CD14-positive monocyte (primary cell): ENCODE measurements at regions not wholly inside any gene's neighbourhood (a gene's known extent, or its start where the extent isn't known, plus 50 kb on each side); places are given as distances from the start of the nearest gene placed in this dataset.

Experiments used
- DNase-seq, 3 donors: peaks; one replicate each; pipeline ENCODE4 v3.0.0-alpha.2; 2011 to 2022
- H2AFZ ChIP-seq: 2 replicates; pipeline ENCODE4 v1.6.0; 2012; ENCODE audit warnings: mild to moderate bottlenecking, low read depth, low read length, inconsistent platforms; ENCODE audit not compliant: insufficient read depth, poor library complexity, severe bottlenecking
- H3K27ac ChIP-seq, 2 donors: 1 replicate in 1 of 2; 2 replicates in 1 of 2; pipeline ENCODE4 v1.5.1; 2012 to 2013; ENCODE audit warnings: low read length in 2 of 2, control low read depth in 1 of 2, inconsistent platforms in 1 of 2, low read depth in 1 of 2, mild to moderate bottlenecking in 1 of 2
- H3K27me3 ChIP-seq, 2 donors: one replicate each; pipeline versions ENCODE4 v1.6.0 to v1.6.1; 2011 to 2013; ENCODE audit warnings: low read length in 2 of 2; ENCODE audit not compliant: control insufficient read depth in 2 of 2, insufficient read depth in 2 of 2
- H3K36me3 ChIP-seq, 2 donors: replicated peaks in 1 of 2; 1 replicate in 1 of 2; 2 replicates in 1 of 2; pipeline versions ENCODE4 v1.5.1 to v1.6.1; 2012 to 2013; ENCODE audit warnings: low read length in 2 of 2, control low read depth in 1 of 2, inconsistent platforms in 1 of 2, mild to moderate bottlenecking in 1 of 2; ENCODE audit not compliant: insufficient read depth in 2 of 2, control insufficient read depth in 1 of 2
- H3K4me1 ChIP-seq, 2 donors: 1 replicate in 1 of 2; 2 replicates in 1 of 2; pipeline versions ENCODE4 v1.5.1 to v1.6.1; 2012 to 2013; ENCODE audit warnings: low read length in 2 of 2, control low read depth in 1 of 2, inconsistent platforms in 1 of 2, mild to moderate bottlenecking in 1 of 2, moderate library complexity in 1 of 2; ENCODE audit not compliant: insufficient read depth in 2 of 2, control insufficient read depth in 1 of 2
- H3K4me2 ChIP-seq: replicated peaks from 2 replicates; pipeline ENCODE3; 2012; ENCODE audit warnings: low read length, moderate library complexity, mild to moderate bottlenecking; ENCODE audit not compliant: poor library complexity, severe bottlenecking; ENCODE audit errors: extremely low read depth
- H3K4me3 ChIP-seq, 3 experiments: fragments of 200-600 bp in 1 of 3; sonication (generic) in 1 of 3; replicated peaks in 1 of 3; 1 replicate in 2 of 3; 2 replicates in 1 of 3; pipeline ENCODE4 v1.5.1; 2011 to 2013; ENCODE audit warnings: low read length in 3 of 3, mild to moderate bottlenecking in 3 of 3, control low read depth in 2 of 3, low read depth in 2 of 3, inconsistent platforms in 1 of 3, moderate library complexity in 1 of 3
- H3K79me2 ChIP-seq: 2 replicates; pipeline ENCODE4 v1.6.0; 2012; ENCODE audit warnings: mild to moderate bottlenecking, control low read depth, inconsistent platforms, low read length, moderate library complexity; ENCODE audit not compliant: insufficient read depth
- H3K9ac ChIP-seq: 2 replicates; pipeline ENCODE4 v1.6.0; 2017; ENCODE audit warnings: low read length, mild to moderate bottlenecking; ENCODE audit not compliant: insufficient read depth, poor library complexity, severe bottlenecking
- H3K9me3 ChIP-seq, 2 donors: replicated peaks in 1 of 2; 1 replicate in 1 of 2; 2 replicates in 1 of 2; pipeline versions ENCODE4 v1.5.1 to v1.6.1; 2012 to 2013; ENCODE audit warnings: low read length in 2 of 2, control low read depth in 1 of 2; ENCODE audit not compliant: control insufficient read depth in 1 of 2, insufficient read depth in 1 of 2
- H4K20me1 ChIP-seq: 2 replicates; pipeline ENCODE4 v1.6.0; 2012; ENCODE audit warnings: mild to moderate bottlenecking, low read length, control low read depth, moderate library complexity; ENCODE audit not compliant: insufficient read depth
- H3K27ac Mint-ChIP-seq, 7 donors: one replicate each; pipeline ENCODE4 v1.8.0; 2020; ENCODE audit warnings: mild to moderate bottlenecking in 7 of 7, mixed read lengths in 7 of 7, moderate library complexity in 6 of 7, inconsistent platforms in 2 of 7
- H3K27me3 Mint-ChIP-seq, 3 donors: one replicate each; pipeline ENCODE4 v1.8.0; 2021 to 2022; ENCODE audit warnings: low read depth in 3 of 3, mild to moderate bottlenecking in 3 of 3, mixed read lengths in 3 of 3, moderate library complexity in 3 of 3, inconsistent platforms in 1 of 3
- H3K36me3 Mint-ChIP-seq, 2 donors: one replicate each; pipeline ENCODE4 v1.8.0; 2020; ENCODE audit warnings: mixed read lengths in 2 of 2, inconsistent platforms in 1 of 2, mild to moderate bottlenecking in 1 of 2
- H3K4me1 Mint-ChIP-seq: one replicate; pipeline ENCODE4 v1.8.0; 2020; ENCODE audit warnings: mild to moderate bottlenecking, mixed read lengths
- H3K4me3 Mint-ChIP-seq, 2 donors: one replicate each; pipeline ENCODE4 v1.8.0; 2020; ENCODE audit warnings: mild to moderate bottlenecking in 2 of 2, mixed read lengths in 2 of 2, moderate library complexity in 1 of 2
- H3K9me3 Mint-ChIP-seq, 7 donors: one replicate each; pipeline ENCODE4 v1.8.0; 2020 to 2022; ENCODE audit warnings: mixed read lengths in 7 of 7, mild to moderate bottlenecking in 6 of 7, moderate library complexity in 6 of 7, inconsistent platforms in 2 of 7
- CTCF ChIP-seq: fragments of 200-600 bp; IDR thresholded peaks from one replicate; pipeline ENCODE4 v1.8.0; 2022; ENCODE audit warnings: antibody characterized with exemption, mild to moderate bottlenecking
- WGBS: methylation state at CpG from one replicate; pipeline ENCODE4 v1.1.5; 2013; ENCODE audit warnings: missing lambda C conversion rate; ENCODE audit not compliant: insufficient coverage; 5-methylcytosine and 5-hydroxymethylcytosine counted together
- intact Hi-C, 2 donors: fragments of 100-400 bp; cut with micrococcal nuclease; formaldehyde crosslinking; loops; one replicate each; pipeline versions ENCODE4 v1.15.0 to v1.15.1; 2023

GRCh38 chr10:65142641-65143435 is 1621.6 kb downstream of the REEP3 start:
- Histone ChIP-seq H3K9me3 (no peaks in the 10 kb centered on the region), H3K79me2 (no peaks in the 10 kb centered on the region), H3K27ac (no peak overlapping the region), H3K9ac (no peak overlapping the region), H3K4me1 (no peaks in the 10 kb centered on the region), H2AFZ (no peak overlapping the region), H4K20me1 (no peaks in the 10 kb centered on the region), H3K4me2 (no peak overlapping the region), H3K4me3 (no peak overlapping the region), H3K27me3 (no peaks in the 10 kb centered on the region), H3K36me3 (no peaks in the 10 kb centered on the region)
- WGBS = no CpG with 5 or more reads among the region's 2 CpGs
- no peak for TF ChIP-seq CTCF
- Mint-ChIP-seq H3K27ac (no peak overlapping the region), H3K4me1 (no peaks in the 10 kb centered on the region), H3K36me3 (no peaks in the 10 kb centered on the region), H3K4me3 (no peak overlapping the region), H3K27me3 (no peaks in the 10 kb centered on the region), H3K9me3 (peaks cover 0 to 1% (median 0%) of the 10 kb centered on the region in 7 donors)
- DNase-seq = no peak
- intact Hi-C loops = no loop called here

- Histone ChIP-seq H3K9ac (no peak overlapping the region), H3K36me3 (no peaks in the 10 kb centered on the region), H4K20me1 (no peaks in the 10 kb centered on the region), H3K79me2 (no peaks in the 10 kb centered on the region), H2AFZ (no peak overlapping the region), H3K9me3 (no peaks in the 10 kb centered on the region), H3K4me1 (no peaks in the 10 kb centered on the region), H3K27ac (no peak overlapping the region), H3K4me2 (no peak overlapping the region), H3K27me3 (no peaks in the 10 kb centered on the region), H3K4me3 (no peak overlapping the region)
- DNase-seq = no peak
- TF ChIP-seq CTCF = no peak
- Mint-ChIP-seq H3K4me1 (no peaks in the 10 kb centered on the region), H3K27ac (no peak overlapping the region), H3K36me3 (no peaks in the 10 kb centered on the region), H3K9me3 (peaks cover 0 to 1% (median 0%) of the 10 kb centered on the region in 7 donors), H3K27me3 (no peaks in the 10 kb centered on the region), H3K4me3 (no peak overlapping the region)
- intact Hi-C loops = no loop called here
- WGBS = no CpG with 5 or more reads among the region's 4 CpGs
Measured at GRCh38 chr10:65143723-65144122, 1622.5 kb downstream of the REEP3 start.
